GM21528 (cell line): ENCODE measurements at regions not wholly inside any gene's neighbourhood (a gene's known extent, or its start where the extent isn't known, plus 50 kb on each side); places are given as distances from the start of the nearest gene placed in this dataset.

ENCODE experiments used
- ATAC-seq: cut with Tn5 transposase; IDR thresholded peaks from one replicate; pipeline ENCODE4 v1.9.1; 2021; ENCODE audit warnings: mild to moderate bottlenecking, moderate library complexity; ENCODE audit not compliant: unreplicated experiment, low FRiP score

DNA sequence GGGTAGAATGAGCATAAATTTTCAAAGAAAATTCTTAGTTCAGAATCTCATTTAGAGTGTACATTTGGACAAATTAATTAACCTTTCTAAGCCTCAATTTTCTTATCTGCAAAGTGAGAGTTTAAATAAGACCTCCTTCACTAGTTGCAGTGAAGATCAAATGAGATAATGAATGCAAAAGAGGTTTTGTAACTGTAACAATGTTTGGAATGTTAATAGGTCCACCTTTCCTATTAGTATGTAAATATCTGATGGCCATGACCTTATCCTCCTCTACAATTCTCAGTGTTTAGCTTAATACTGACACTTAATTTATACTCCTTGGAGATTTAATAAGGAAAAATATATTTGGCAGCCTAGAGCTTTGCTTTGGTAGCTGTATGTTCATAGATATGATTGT lies 138.8 kb downstream of the GABRG1 start:
- ATAC-seq = no peak

DNA sequence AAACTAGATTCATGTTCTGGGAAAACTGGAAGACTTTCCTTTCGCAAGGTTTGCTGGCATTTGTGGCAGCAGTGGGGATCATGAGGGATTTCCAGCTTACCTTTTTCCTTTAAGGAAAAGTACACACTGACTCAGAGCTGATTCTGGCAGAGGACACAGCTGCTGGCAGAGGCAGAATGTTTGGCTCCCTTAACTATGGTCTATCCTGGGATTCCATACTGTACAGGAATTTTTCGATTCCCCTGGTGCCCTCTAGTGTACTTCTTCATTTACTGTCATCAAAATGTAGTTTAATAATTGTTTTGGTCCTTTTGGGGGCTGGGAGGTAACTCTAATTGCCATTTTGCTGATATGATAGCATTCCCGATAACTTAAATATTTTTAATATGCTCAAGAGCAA lies 152.7 kb downstream of the GABRG1 start:
- ATAC-seq = no peak

DNA sequence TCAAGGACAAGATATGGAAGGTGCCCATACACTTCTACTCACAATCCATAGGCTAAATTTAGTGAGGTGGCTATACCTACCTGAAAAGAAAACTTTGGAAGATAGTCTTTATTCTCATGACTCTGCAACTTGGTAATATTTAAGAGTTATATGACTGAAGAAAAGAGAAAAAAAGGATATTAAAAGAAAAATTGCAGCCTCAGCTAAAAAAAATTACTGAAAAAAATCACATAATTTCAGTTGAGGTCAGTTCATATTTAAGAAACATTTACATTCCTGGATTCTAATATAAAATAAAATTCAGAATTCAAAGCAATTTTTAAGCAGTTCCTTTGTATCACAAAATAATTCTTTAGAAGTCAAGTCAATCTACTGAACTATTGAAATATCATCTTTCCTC lies 166.5 kb downstream of the GABRG1 start:
- ATAC-seq = no peak

DNA sequence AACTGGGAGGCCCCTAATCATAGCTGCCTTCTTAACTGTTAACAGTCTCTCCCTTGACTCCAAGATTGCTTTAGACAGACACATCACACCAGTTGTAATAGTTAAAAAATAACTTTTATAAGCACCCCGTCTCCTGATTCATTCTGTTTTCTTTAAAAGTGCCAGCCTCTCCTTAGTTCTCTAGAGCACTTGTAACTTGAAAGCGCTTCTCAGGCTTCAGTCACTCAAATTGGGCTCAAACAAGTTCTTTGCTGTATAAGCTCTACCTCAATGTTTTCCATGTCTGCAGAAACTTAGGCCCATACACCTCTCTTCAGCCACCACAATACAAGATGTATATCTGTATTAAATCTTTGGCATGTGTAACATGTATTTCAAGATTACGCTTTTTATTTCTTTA lies 169.6 kb downstream of the GABRG1 start:
- no peak for ATAC-seq

DNA sequence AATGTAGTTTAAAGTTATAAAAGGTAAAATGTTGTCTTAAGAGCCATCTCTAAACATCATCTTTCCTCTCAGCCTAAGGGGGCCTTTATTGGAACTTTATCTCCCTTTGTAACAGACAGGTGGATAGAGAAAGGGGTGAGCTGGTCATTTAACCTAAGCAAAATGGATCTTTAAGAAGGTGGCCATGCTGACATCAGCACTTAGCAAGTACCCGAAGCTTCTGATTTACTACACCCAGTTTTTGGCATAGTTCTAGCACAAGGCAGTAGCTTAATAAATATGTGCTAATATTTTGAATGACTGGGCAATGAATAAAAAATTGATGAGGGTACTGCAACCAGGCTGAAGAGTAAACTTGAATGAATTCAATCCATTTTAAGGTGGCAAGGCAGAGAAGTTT lies 172.7 kb downstream of the GABRG1 start:
- no peak for ATAC-seq

DNA sequence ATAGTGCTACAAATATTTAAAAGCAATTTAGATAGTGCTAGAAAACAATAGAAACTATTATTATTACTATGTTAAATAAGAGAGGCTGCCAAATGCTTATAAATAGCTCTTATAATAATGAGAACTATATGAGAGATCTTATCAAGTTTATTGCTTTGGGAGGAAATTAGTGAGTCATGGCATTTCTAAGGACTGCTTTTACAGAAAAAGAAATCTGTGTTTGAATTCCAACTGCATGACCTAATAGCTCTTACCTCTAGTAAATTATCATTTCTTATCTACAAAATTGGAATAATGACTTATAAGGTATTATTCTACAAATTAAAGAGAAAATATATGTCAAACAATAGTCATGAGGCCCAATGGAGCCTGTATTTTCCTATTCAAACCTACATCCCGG lies 177.2 kb downstream of the GABRG1 start:
- ATAC-seq = no peak

DNA sequence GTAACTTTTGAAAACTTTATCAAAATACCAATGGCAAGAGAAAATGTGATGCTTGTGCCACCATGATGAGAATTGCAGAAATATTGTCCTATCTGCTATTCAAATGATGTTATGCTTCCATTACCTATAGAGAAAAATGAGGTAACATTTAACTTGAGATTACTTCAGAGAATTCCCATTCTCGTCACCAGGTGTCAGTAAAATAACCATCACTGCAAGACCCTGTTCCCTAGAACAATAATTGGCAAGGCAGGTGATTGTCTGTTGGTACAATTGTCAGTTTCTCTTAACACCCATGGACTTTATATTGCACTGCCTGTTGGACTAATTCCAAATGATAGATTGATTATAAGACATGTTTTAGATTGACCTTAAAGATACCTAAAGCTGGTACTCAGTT lies 179.9 kb downstream of the GABRG1 start:
- no peak for ATAC-seq

DNA sequence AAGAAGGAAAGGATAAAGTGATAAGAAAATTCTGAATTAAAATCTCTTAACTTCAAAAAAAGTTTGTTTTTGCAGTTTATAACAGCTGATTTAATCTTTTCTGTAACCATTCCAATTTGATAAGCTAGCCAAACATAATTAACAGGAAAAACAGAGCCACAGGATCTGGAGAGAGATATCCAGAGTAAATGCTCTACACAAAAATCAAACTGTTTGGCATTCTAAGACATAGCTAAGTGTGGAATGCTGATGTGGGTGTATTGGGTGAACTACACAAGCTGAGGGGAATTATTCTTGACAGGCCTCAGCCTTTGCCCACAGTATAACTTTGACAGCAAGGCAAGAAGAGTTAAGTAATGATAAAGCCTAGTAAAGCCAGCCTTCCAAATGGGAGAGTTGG lies 184.8 kb downstream of the GABRG1 start:
- no peak for ATAC-seq

DNA sequence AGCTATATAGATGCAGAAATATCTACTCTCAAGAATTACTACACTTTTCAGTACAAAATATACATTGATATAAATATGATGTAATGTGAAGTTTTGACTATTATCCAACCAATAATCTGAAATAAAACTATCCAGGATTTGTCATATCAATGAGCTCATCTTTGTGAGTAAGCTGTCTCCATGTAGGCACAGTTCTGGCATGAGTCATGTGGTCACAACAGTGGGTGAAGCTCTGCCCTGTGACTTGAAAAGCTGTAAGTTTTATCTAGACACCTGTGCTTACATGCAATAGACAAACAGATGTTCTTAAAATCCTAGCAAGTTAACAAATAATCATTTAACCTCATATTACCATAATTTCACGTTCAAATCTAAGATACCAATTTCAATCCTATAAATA lies 192.7 kb downstream of the GABRG1 start:
- ATAC-seq = no peak

DNA sequence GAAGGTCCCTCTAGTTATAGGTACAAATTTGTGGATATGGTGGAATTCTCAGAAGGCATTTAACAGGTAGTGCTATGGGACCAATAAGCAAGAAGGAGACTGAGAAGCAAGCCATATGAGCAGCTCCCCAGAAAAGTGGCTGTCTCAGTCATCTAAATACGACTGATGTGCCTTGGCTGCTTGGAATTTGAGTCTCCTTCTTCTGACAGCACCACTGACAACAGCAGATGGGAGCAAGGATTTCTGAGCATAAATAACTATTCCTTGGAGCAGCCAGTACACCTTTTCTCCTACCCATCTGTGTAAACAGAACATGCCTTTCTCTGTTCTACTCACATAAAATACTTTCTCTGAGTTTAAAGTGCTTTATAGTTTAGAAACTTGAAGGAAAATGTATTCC lies 196.2 kb downstream of the GABRG1 start:
- no peak for ATAC-seq

DNA sequence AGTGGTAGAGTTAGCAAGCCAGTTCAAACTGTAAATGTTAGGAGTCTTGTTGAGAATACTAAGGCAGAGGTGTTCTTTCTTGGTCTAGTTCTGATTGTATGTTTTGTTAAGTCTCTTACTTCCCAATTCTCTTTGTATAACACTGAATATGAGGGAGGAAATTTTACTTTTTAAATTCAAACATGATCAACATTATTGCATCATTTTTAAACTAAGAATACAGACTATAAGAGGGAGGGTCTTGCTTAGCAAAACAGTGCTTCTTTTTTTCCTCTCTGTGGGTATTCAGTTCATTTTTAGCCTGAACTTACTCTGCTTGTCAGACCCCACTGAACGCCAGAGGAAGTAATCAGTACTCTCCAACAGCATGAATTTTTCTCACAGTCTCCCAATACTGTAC lies 198.0 kb downstream of the GABRG1 start:
- no peak for ATAC-seq

DNA sequence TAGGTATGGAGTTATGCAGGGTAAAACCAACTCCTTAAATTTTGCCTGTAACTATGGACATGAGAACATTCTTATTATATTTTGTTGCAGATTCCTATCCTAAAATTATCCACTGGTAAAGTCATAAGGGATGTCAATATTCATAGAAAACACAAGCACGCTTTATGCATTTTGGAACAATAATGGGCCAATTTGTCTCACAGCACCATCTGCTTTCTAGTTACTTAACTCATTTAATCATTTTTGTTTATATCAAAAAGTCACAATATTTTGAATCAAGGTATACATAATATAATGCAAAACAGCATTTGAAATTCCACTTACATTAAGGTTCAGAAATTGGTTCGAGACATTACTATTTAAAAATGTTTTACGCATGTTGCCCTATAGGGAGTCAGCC lies 203.0 kb downstream of the GABRG1 start:
- no peak for ATAC-seq

DNA sequence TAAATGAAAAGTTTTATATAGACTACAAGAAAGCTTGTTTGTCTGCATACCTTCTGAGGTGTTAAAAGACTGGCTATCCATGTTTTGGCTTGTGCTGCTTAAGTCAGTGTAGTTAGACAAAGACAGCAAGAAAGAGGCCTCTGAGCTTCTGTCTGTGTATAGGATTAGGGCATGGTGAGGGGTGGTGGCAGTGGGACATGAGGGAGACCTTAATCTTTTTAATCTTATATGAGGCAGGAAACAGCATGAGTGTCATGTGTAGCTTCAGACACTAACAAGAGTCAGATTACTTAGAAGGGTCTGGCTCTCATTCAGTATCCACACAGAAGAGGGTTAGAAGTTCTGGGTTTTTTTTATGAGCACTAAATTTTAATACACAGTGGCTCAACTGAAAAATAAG lies 213.3 kb downstream of the GABRG1 start:
- no peak for ATAC-seq

DNA sequence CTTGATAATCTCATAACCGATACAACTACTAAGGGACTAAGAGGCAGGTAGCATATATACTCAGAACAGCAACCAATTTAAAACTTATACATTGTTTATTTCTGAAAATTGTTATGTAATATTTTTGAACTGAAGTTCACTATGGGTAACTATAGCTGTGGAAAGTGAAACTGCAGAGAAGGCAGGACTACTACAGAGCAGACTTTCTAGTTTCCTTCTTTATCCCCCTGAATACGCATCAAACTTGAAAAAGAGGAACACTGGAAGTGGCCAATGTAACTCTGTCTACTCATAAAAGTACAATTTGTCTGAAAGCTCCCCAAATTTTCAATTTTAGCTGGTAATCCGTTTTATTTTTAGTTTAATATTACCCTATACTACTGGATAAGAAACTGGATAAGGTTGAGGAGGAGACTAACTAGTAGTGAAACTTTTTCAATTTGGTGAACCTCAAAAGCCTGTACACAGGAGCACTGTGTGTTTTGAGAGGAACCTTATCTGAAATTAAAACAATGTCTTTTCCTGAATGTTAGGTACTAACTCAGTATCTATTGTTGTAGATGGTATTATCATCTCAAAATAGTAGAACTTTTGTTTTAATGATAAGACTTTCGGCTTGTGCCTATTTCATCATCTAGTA lies 225.8 kb downstream of the GABRG1 start:
- ATAC-seq = no peak

DNA sequence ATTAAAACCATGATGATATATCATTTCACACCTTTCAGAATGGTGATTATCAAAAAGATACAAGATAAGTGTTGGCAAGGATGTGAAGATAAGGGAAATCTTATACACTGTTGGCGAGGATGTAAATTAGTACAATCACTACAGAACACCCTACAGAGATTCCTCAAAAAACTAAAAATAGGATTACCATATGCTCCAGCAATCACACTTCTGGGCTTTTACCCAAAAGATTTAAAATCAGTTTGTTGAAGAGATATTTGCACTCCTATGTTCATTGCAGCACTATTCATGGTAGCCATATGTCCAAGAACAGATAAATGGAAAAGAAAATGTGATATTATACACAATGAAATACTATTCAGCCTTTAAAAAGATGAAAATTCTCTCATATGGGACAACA lies 240.4 kb downstream of the GABRG1 start:
- no peak for ATAC-seq

DNA sequence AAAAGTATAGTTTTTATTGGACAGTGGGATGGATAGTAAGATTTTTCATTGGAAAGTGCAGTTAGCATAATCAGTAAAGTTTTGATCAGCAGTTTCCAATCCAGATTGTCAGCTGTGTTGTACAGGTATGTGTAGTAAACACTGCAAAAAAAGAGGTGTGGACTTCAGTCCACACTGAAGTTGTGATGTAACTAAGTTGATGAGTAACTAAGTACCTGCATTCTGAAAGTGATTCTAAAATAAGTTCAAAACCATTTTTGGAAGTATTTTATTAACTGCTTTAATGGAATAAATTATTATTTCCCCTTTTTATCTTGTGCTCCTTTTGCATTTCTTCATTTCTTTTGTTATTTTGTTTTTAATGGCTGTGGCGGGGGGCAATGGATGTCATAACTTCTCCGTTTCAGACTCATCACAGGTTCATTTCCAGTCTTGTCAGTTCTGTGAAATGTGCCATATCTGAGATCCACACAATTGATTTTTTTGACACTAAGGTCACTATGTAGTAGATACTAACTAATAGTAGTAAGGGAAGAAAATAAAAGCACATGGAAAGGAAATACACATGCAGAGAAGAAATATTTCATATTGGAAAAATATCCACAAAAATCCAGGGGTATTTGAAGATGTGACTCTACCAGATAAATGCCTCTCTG lies 247.5 kb downstream of the GABRG1 start:
- ATAC-seq = no peak

DNA sequence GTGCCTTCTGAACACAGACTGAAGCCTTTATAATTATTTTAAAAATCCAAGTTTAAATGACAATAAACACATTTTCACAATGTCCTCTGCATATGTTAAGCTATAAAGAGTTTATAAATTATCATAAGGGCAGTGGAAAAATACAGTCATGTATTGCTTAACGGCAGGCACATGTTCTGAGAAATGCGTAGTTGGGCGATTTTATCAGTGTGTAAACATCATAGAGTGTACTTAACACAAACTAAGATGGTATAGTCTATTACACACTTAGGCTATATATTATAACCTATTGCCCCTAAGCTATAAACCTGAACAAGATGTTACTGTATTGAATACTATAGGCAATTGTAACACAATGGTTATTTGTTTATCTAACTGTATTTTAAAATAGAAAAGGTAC lies 254.7 kb downstream of the GABRG1 start:
- no peak for ATAC-seq

DNA sequence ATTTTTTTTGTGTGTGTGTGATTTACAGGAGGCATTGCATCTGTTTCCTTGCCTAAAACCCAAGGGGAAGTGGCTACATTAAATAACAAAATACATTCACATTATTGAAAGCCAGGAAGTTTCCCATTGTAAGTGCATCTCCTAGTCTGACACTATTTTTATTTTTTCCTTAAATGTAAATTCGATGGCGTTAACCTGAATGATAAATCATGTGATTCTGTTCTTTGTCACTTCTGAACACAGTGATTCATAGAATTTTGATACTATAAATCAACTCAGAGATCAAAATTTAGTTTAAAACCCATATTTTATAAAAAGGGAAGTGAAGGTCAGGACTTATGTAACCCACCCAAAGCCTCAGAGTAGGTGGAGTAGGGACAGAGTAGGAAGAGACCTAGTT lies 258.1 kb downstream of the GABRG1 start:
- no peak for ATAC-seq

DNA sequence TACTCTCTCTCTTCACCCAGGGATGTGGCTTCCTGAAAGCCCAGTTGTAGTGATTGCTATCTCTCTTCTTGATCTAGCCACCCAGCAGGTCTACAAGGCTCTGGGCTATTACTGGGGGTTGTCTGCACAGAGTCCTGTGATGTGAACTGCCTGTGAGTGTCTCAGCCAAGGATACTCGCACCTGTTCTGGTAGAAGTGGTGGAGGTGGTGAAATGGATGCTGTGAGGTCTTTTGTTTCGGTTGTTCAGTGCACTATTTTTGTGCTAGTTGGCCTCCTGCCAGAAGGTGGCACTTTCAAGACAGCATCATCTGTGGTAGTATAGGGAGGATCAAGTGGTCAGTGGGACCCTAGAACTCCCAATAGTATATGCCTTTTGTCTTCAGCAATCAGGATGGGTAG lies 268.0 kb downstream of the GABRG1 start:
- no peak for ATAC-seq

DNA sequence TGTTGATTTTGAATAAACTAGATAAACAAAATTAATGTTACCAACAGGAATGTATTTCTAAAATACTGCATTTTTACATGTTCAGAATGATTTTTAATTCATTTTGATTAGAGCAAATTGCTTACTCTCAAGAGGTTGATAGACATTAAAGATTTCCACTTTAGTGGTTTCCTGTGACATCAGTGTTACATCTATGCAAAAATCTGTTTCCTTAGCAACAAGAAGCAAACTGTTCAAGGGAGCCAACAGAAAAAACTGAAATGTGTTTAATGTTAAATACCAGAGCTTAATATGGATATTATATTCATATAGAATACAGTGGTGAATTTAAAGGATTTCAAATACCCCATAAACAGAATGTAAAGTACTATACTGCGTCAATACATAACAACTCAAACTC lies 277.8 kb downstream of the GABRG1 start:
- no peak for ATAC-seq

DNA sequence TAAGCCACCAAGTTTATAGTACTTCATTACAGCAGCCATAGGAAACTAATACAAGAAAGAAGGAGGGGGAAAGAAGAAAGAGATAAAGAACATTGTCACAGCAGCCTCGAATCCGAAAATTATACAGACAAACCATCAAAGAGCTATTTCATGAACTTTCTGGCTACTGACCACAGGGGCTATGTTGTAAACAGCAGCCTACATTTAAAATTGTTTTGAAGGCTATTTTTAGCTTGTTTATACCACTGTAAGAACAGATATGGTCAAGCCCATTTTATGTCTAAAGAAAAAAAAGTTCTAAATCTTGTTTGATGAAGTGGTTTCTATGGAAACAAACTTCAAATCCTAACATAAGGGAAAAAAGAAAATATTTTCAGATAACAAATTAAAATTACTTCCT lies 282.1 kb downstream of the GABRG1 start:
- ATAC-seq = no peak

DNA sequence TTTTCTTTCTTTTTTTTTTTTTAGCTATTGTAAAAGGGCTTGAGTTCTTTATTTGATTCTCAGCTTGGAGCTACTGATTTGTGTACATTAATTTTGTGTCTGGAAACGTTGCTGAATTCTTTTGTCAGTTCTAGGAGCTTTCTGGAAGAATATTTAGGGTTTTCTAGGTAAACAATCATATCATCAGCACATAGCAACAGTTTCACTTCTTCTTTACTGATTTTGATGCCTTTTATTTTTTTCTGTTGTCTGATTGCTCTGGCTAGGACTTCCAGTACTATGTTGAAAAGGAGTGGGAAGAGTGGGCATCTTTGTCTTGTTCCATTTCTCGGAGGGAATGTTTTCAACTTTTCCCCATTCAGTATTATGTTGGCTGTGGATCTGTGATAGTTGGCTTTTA lies 292.2 kb downstream of the GABRG1 start:
- no peak for ATAC-seq

DNA sequence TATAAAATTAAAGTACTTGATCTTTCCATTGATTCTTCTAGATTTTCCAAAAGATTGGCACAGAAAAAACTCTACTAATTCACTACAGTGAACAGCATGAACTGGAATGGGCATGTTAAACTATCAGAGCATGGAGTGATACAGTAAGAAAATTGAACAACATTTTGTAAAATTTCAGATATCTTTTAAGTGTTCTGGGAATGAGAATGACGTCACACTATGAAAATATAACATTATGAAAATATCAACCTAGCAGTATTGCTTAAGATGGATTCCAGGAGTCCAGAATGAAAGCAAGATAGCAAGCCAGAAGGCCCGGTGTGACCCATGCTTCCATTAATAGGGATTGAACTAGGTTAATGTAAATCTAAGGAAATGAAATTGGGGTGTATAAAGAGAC lies 319.9 kb downstream of the GABRG1 start:
- no peak for ATAC-seq
